A549 (cell line): ENCODE measurements at regions not wholly inside any gene's neighbourhood (a gene's known extent, or its start where the extent isn't known, plus 50 kb on each side); places are given as distances from the start of the nearest gene placed in this dataset.

ENCODE experiments used
- ATAC-seq, 2 experiments: fragments of 200-7000 bp in 1 of 2; fragments of >200 bp in 1 of 2; cut with Nextera tagmentation in 1 of 2; cut with Tn5 transposase in 1 of 2; 3 replicates each; pipeline versions ENCODE4 v1.8.0 to v1.9.1; 2018 to 2020; ENCODE audit warnings: mild to moderate bottlenecking in 1 of 2, moderate library complexity in 1 of 2
- CTCF ChIA-PET: fragments of 300-600 bp; sonication (Branson Sonifier 250); formaldehyde crosslinking; extraction: SDS; loops from one replicate; lab custom pipeline; 2021; ENCODE audit warnings: antibody characterized with exemption, inconsistent platforms; lab: Yijun Ruan, JAX
- POLR2A ChIA-PET: fragments of 350-600 bp; formaldehyde crosslinking; extraction: SDS; loops from one replicate; lab custom pipeline; 2021; ENCODE audit warnings: antibody characterized with exemption, inconsistent platforms; lab: Yijun Ruan, JAX
- DNase-seq, 2 experiments: peaks; one replicate each; pipeline versions ENCODE4 v3.0.0 to v3.0.0-alpha.2; 2011 to 2016; ENCODE audit warnings: low read depth in 1 of 2, low spot score in 1 of 2
- FAIRE-seq: peaks from 2 replicates; lab custom pipeline; 2011; peaks lifted over from hg19 to GRCh38; lab: Jason Lieb, UNC
- H3K27ac ChIP-seq, 2 experiments: fragments of >200 bp; sonication (Bioruptor Twin); formaldehyde crosslinking; 3 replicates each; pipeline ENCODE4 v1.5.1; 2016 to 2017
- H3K4me1 ChIP-seq: fragments of >200 bp; sonication (Bioruptor Twin); formaldehyde crosslinking; 3 replicates; pipeline ENCODE4 v1.6.1; 2016
- H3K4me2 ChIP-seq: fragments of >200 bp; sonication (Bioruptor Twin); formaldehyde crosslinking; 3 replicates; pipeline ENCODE4 v1.6.1; 2016
- H3K4me3 ChIP-seq: fragments of >200 bp; sonication (Bioruptor Twin); formaldehyde crosslinking; 3 replicates; pipeline ENCODE4 v1.5.1; 2016
- H3K9me3 ChIP-seq: fragments of >200 bp; sonication (Bioruptor Twin); formaldehyde crosslinking; 3 replicates; pipeline ENCODE4 v1.6.1; 2016
- BCL3 ChIP-seq: fragments of >200 bp; sonication (Bioruptor Twin); formaldehyde crosslinking; IDR thresholded peaks from 3 replicates; pipeline ENCODE4 v1.6.1; 2016
- BHLHE40 ChIP-seq: IDR thresholded peaks from 2 replicates; pipeline ENCODE4 v1.6.1; 2012; ENCODE audit warnings: low read depth, low read length, inconsistent platforms
- CEBPB ChIP-seq, 2 experiments: fragments of >200 bp in 1 of 2; sonication (Bioruptor Twin) in 1 of 2; formaldehyde crosslinking in 1 of 2; IDR thresholded peaks; 2 replicates each; pipeline ENCODE4 v1.6.1; 2012 to 2016
- CHD4 ChIP-seq: fragments of 200-600 bp; sonication (generic); IDR thresholded peaks from 2 replicates; pipeline ENCODE4 v1.6.1; 2016; ENCODE audit warnings: antibody characterized with exemption, mild to moderate bottlenecking, borderline replicate concordance
- E2F6 ChIP-seq: IDR thresholded peaks from 2 replicates; pipeline ENCODE4 v1.6.1; 2012; ENCODE audit warnings: low read depth, borderline replicate concordance
- EHF ChIP-seq: fragments of 250-450 bp; sonication (Bioruptor Pico); IDR thresholded peaks from 2 replicates; pipeline ENCODE4 v1.5.0; 2020; ENCODE audit warnings: mild to moderate bottlenecking
- ESRRA ChIP-seq: fragments of 150-350 bp; IDR thresholded peaks from 2 replicates; pipeline ENCODE4 v1.6.1; 2014; ENCODE audit warnings: mild to moderate bottlenecking, low read length, borderline replicate concordance
- FOSB ChIP-seq: fragments of 250-450 bp; sonication (Bioruptor Pico); IDR thresholded peaks from 2 replicates; pipeline ENCODE4 v1.5.0; 2020; ENCODE audit warnings: mild to moderate bottlenecking, moderate library complexity
- FOSL2 ChIP-seq, 2 experiments: fragments of 450-650 bp in 1 of 2; fragments of >200 bp in 1 of 2; sonication (Bioruptor Twin) in 1 of 2; formaldehyde crosslinking; IDR thresholded peaks; 2 replicates each; pipeline versions ENCODE4 v1.5.0 to v1.6.1; 2016 to 2020; ENCODE audit warnings: mild to moderate bottlenecking in 1 of 2, moderate library complexity in 1 of 2
- GATA3 ChIP-seq: IDR thresholded peaks from 2 replicates; pipeline ENCODE4 v1.6.1; 2012; ENCODE audit warnings: borderline replicate concordance
- HOXB5 ChIP-seq: fragments of 250-450 bp; sonication (Bioruptor Pico); IDR thresholded peaks from 2 replicates; pipeline ENCODE4 v1.5.0; 2020; ENCODE audit warnings: mild to moderate bottlenecking, moderate library complexity
- KDM5A ChIP-seq: fragments of 200-600 bp; sonication (generic); IDR thresholded peaks from 2 replicates; pipeline ENCODE4 v1.6.1; 2016; ENCODE audit warnings: antibody characterized with exemption, mild to moderate bottlenecking
- MAFK ChIP-seq: fragments of 450-650 bp; IDR thresholded peaks from 2 replicates; pipeline ENCODE4 v1.6.1; 2014; ENCODE audit not compliant: partially characterized antibody
- RCOR1 ChIP-seq: fragments of 150-350 bp; IDR thresholded peaks from 2 replicates; pipeline ENCODE4 v1.6.1; 2014; ENCODE audit warnings: antibody characterized with exemption, low read length, low read depth
- REST ChIP-seq: fragments of 200-600 bp; sonication (generic); IDR thresholded peaks from 2 replicates; pipeline ENCODE4 v1.6.1; 2016; ENCODE audit warnings: antibody characterized with exemption, mild to moderate bottlenecking, moderate library complexity
- RFX5 ChIP-seq: fragments of 450-650 bp; IDR thresholded peaks from 2 replicates; pipeline ENCODE4 v1.7.1; 2014; ENCODE audit warnings: antibody characterized with exemption, mild to moderate bottlenecking, moderate library complexity
- RNF2 ChIP-seq: fragments of 200-600 bp; sonication (generic); IDR thresholded peaks from 2 replicates; pipeline ENCODE4 v1.6.1; 2016; ENCODE audit warnings: low read depth, mild to moderate bottlenecking, antibody characterized with exemption, moderate library complexity, borderline replicate concordance
- SMC3 ChIP-seq: fragments of >200 bp; sonication (Bioruptor Twin); formaldehyde crosslinking; IDR thresholded peaks from 3 replicates; pipeline ENCODE4 v1.6.1; 2018; ENCODE audit warnings: inconsistent platforms
- SREBF2 ChIP-seq: fragments of 450-650 bp; IDR thresholded peaks from 2 replicates; pipeline ENCODE4 v1.6.1; 2014; ENCODE audit warnings: mild to moderate bottlenecking, moderate library complexity
- TFCP2L1 ChIP-seq: fragments of 250-450 bp; sonication (Bioruptor Pico); IDR thresholded peaks from 2 replicates; pipeline ENCODE4 v1.5.0; 2021; ENCODE audit warnings: mild to moderate bottlenecking
- TP53 ChIP-seq: fragments of 250-450 bp; sonication (Bioruptor Pico); IDR thresholded peaks from 2 replicates; pipeline ENCODE4 v1.5.0; 2021; ENCODE audit warnings: mild to moderate bottlenecking, moderate library complexity
- USF2 ChIP-seq: fragments of 450-650 bp; IDR thresholded peaks from 2 replicates; pipeline ENCODE4 v1.6.1; 2014; ENCODE audit warnings: antibody characterized with exemption
- ZNF302 ChIP-seq: fragments of 250-450 bp; sonication (Bioruptor Pico); IDR thresholded peaks from 2 replicates; pipeline ENCODE4 v1.9.0; 2021; ENCODE audit warnings: inconsistent platforms, mild to moderate bottlenecking, moderate library complexity
- ZSCAN20 ChIP-seq: fragments of 250-450 bp; sonication (Bioruptor Pico); IDR thresholded peaks from 2 replicates; pipeline ENCODE4 v1.8.0; 2022; ENCODE audit warnings: mild to moderate bottlenecking, moderate library complexity
- WGBS: methylation state at CpG from one replicate; pipeline ENCODE4 v1.1.6; 2017; ENCODE audit errors: missing lambda C conversion rate; 5-methylcytosine and 5-hydroxymethylcytosine counted together

GRCh38 chr12:82529101-82529500 lies 157.6 kb upstream of the TMTC2 start:
- 53% methylated on average over 1 of the region's 1 CpG for WGBS
- H3K4me1 ChIP-seq, result peaks cover 11% of the 10 kb centered on the region
- H3K9me3 ChIP-seq, result no peaks in the 10 kb centered on the region
- POLR2A ChIA-PET, result no interaction called here
- H3K4me2 ChIP-seq, result no peak overlapping the region
- FAIRE-seq (no peak), DNase-seq (no peak), ATAC-seq (no peak)
- CTCF ChIA-PET, result interaction anchor here (2.0 kb wide), 2 partner anchors 9 to 10 kb away, joined by 9 to 10 read pairs; no protein-coding TSS in a partner anchor
- H3K27ac ChIP-seq, result no peak overlapping the region
- TF ChIP-seq RFX5, result no peak
- TF ChIP-seq MAFK, result no peak
- TF ChIP-seq FOSB (CRISPR knock-in tag), result no peak
- TF ChIP-seq TP53, result no peak
- no peak for TF ChIP-seq EHF (CRISPR knock-in tag)
- H3K4me3 ChIP-seq, result no peak overlapping the region

GRCh38 chr12:82529954-82530353 lies 156.8 kb upstream of the TMTC2 start:
- Histone ChIP-seq H3K4me3 (no peak overlapping the region), H3K9me3 (no peaks in the 10 kb centered on the region), H3K4me2 (no peak overlapping the region), H3K4me1 (peaks cover 3% of the 10 kb centered on the region), H3K27ac (no peak overlapping the region)
- ChIA-PET CTCF (no interaction called here), POLR2A (no interaction called here)
- DNase-seq, result no peak
- FAIRE-seq, result no peak
- no peak for ATAC-seq
- WGBS, result 23% methylated on average over 3 of the region's 3 CpGs
- TF ChIP-seq GATA3 (no peak), FOSL2 (IDR thresholded peaks at IDR 0.05) (no peak), FOSL2 (CRISPR knock-in tag; IDR thresholded peaks at IDR 0.05) (no peak), CEBPB (IDR thresholded peaks at IDR 0.05) (no peak), HOXB5 (CRISPR knock-in tag) (no peak), ZSCAN20 (no peak), USF2 (no peak), E2F6 (no peak), ZNF302 (CRISPR knock-in tag) (no peak), TFCP2L1 (CRISPR knock-in tag) (no peak), BCL3 (no peak), ESRRA (no peak), TP53 (no peak), RNF2 (no peak), RCOR1 (no peak), SREBF2 (no peak), CHD4 (no peak), BHLHE40 (no peak), REST (no peak), SMC3 (no peak), KDM5A (no peak)
